Activated CD4-positive, CD25-positive, alpha-beta regulatory T cell treated with anti-CD3 and anti-CD28 coated beads, Interleukin-2, amount 50 U/mL, for 72 hours (primary cell): ENCODE measurements at regions not wholly inside any gene's neighbourhood (a gene's known extent, or its start where the extent isn't known, plus 50 kb on each side); places are given as distances from the start of the nearest gene placed in this dataset.
"Not testable (repeated sequence)": the region's sequence is repeated elsewhere in the genome, so short reads cannot be mapped to it uniquely, and the experiment has no call there.

Source experiments
- DNase-seq: peaks from one replicate; pipeline ENCODE4 v3.0.0; 2021

DNA sequence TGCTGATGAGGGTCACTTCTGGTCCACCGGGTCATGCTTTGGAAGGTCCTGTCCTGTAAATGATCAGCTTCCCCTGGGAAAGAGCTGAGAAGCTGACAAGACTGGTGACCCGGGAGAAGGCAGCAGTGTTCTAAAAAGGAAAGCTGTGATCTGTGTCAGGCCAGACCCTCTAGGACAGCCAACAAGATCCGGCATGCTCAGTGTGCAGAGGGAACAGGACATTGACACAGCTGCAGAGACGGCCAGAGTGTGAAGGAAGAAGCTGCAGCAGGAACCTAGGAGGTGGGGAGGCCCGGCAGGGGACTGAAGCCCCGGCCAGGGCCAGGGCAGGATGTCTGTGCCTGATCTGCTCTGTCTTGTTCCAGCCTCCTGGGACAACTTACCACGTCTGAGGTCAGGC lies 372.7 kb upstream of the ID2 start:
- DNase-seq, result no peak

DNA sequence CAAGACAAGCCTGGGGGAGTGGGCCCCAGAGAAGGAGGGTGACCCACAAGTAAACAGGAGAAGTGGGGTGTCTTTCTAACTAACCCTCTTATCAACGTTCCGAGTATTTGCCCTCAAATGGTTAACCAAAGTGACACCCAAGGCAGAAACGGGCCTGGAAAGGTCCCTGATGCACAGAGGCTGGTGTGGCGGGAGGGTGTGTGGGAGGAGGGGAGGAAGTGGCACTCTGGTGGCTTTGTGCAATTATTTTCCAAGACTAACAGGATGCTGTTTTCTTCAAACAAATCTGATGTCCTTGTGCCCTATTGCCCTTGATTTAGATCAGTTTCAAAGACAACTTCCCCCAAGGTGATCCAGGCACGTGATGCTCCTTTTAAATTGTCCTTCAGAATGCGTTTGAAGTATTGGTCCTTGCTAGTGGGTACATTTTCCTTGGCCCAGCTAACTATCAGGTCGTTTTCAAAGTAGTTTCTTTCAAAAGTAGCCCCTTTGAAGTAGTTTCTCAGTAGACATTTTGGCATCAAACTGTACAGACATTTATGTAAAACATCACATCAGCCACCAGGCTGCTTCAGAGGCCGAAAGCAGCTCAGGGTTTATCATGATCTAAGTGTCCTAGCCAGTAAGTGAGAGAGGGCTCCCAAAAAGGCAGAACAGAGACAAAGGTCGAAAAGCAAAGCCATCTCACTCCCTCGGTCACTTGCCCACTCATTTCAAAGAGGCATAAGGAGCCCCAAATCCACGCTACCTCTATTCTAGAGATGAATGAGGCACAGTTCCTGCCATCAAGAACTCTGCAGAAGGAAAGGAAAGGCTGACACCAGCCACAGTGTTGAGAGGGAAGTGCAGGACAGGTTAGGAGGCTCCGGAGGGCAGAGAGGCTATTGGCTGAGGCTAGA lies 371.1 kb upstream of the ID2 start:
- DNase-seq, result no peak

DNA sequence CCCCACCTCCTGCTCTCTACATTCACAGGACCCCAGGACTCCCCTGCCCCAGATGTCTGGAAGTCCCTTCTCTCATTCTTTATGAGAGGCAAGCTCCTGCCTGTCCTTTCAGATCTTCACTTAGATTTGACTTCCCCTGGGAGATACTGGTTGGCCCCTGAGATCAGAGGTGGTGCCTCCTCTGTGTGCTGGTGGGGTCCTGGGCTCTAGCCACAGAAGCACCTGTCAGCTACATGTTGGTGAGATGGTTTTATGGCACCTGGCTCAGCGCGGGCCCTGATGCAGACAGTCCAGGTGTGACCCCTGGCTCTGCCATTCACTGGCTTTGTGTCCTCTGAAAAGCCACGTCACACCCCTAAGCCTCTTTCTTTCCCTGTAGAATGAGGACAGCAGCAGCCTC lies 369.6 kb upstream of the ID2 start:
- no peak for DNase-seq

GRCh38 chr2:8312861-8313830 lies 368.7 kb upstream of the ID2 start:
- DNase-seq, result no peak

- DNase-seq, result no peak
These were observed 367.8 kb upstream of the ID2 start for GRCh38 chr2:8314063-8314462.

- DNase-seq, result no peak
These were observed 366.2 kb upstream of the ID2 start for GRCh38 chr2:8315531-8316165.

DNA sequence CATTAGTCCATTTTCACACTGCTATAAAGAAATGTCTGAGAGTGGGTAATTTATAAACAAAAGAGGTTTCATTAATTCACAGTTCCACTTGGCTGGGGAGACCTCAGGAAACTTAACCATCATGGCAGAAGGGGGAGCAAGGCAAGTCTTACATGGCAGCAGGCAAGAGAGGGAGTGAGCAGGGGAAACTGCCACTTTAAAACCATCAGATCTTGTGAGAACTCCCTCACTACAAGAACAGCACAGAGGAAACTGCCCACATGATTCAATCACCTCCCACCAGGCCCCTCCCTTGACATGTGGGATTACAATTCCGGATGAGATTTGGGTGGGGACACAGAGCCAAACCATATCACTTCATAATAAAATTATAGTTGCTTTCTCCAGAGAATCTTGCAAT lies 365.5 kb upstream of the ID2 start:
- no peak for DNase-seq

GRCh38 chr2:8317418-8317817 lies 364.4 kb upstream of the ID2 start:
- DNase-seq, result no peak

DNA sequence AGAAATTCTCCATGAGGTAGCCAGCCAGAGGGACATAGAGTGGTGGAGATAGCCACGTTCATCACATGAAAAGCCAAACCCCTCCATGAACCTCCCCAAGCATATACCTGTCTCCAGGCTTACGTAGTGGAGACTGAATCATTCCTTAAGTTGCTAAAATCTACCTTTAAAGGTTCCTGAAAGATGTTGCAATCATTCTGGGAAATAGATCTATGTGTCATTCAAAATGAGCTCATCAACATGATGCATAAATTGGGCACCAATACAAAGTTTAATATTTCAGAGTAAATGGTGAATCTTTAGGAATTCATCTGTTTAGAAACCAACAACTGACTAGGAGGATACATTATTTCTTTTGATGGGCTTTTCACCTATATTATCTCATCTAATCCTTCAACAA lies 362.6 kb upstream of the ID2 start:
- DNase-seq, result no peak

GRCh38 chr2:8320311-8321066 lies 361.4 kb upstream of the ID2 start:
- no peak for DNase-seq

DNA sequence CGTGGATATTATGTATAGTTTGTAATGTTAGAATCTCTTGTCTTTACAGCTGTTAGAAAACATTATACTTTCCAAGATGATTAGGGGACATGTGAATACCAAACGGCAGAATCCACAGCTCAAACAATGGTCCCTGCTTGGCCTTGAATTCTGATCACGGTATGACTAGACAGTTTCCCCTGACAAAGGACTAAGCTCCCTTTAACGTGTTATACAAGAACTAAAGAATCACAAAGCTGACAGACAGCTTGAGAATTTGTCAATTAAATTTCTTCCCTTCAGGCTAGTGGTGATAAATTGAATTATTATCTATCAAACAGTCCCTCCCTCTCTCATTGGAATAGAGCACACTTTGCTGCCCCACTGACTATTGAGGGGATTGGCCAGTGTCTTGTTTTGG lies 359.2 kb upstream of the ID2 start:
- no peak for DNase-seq

- no peak for DNase-seq
These were observed 357.5 kb upstream of the ID2 start for GRCh38 chr2:8324164-8324856.

GRCh38 chr2:8324901-8325300 lies 357.0 kb upstream of the ID2 start:
- DNase-seq, result no peak

DNA sequence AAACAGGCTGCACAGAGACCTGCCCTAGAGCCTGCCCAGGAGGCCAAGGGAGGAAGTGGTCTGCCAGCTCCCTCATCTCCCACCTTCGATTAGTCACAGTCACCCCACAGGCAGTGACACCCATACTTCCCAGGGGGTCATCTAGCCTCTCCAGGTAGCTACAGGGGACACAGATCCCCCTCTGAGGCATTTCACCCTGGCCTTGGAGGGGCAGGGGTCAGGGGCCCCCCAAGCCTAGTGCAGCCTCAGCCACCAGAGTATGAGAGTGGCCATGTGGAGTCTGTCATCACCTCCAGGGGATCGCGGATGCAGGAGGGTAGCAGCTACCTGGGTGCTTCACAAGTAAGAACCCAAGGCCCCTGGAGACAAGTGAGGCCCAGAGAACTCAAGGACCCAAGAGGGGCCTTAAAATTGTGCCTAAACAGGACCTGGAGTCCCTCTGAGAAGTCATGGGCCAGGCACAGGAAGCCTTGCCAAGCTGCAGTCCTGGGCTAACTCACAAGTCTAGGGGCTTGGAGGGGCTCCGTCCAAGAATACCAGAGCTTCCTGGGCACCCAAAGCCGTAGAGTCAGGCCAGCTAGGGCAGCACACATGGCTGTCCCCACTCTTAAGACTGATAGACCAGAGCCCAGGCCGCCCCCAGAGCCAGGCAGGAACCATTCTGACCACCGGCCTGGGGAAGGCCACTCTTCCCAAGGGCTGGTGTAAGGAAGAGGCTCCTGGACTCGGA lies 354.3 kb upstream of the ID2 start:
- DNase-seq, result no peak

DNA sequence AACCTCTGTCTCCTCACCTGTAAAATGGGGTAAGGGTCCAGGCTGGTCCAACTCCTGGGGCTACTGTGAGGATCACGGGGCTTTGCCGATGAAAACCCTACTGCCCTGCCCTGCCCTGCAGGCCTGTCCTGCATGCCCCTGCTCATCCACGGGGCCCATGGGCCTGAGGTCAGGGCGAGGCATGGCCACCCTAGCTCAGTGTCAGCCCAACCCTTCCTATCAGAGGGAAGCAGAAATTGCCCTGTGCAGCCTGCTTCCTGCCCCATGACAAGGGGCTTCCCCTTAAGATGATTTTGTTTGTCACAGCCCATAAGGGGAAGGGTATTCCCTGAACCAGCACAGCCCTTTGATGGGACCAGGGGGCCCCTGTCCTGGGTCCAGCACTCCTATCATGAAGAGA lies 353.6 kb upstream of the ID2 start:
- DNase-seq, result no peak

DNA sequence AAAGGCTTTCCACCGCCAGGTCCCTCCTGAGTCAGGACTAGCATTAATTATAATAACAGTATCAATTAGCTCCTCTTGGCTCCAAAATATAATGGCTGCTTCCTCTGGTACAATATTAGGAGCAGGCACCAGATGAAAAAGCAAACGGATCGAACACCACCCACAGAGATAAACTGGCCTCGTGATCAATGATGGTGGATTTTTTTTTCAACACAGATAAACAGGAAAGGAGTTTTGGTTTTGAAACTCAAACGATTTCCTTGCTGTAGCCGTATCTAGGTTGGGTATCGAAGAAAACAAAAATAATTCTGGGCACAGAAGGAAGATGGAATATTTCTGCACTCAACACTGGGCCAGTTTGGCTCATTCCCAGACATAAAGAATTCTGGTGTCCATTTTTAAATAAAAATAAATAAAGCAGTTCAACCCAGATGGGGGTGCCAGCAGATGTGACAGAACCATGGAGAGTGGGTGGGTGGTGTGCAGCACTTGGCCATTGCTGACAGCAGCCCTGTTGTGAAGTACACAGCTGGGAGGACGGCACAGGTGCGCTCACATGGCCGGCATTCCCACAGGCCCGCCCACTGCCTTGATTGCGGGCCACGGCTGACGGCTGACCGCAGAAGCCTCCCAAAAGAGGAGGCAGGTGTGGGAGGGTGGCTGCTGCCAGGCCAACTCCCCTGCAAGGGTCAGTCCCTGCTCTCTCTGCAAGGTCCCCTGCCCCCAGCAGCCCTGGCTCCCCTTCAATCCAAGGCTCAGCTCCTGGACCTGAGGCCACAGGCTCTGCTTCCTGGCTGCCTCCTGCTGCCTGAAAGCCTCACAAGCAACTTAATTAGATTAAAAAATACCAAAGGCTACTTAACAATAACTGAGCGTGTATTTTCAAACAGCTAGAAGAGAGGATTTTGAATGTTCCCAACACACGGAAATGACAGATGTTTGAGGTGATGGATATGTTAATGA lies 351.9 kb upstream of the ID2 start:
- no peak for DNase-seq

DNA sequence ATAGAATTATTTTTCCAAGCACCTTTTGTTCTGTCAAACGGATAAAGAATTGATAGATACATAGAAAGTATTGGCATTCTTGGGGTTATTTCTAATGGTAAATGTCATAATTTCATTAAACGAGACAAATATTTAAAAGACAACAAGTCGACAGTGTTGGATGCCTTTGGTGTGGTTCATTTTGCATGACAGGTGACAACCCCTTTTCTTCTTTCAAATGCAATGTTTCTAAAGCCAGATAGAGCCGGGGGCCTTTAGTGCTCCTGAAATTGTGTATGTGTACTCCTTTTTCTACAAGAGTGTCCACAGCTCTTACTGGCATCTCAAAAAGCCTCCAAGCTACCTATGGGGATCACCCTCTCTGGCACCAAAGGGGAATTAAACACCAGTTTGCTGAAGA lies 350.8 kb upstream of the ID2 start:
- DNase-seq, result no peak

DNA sequence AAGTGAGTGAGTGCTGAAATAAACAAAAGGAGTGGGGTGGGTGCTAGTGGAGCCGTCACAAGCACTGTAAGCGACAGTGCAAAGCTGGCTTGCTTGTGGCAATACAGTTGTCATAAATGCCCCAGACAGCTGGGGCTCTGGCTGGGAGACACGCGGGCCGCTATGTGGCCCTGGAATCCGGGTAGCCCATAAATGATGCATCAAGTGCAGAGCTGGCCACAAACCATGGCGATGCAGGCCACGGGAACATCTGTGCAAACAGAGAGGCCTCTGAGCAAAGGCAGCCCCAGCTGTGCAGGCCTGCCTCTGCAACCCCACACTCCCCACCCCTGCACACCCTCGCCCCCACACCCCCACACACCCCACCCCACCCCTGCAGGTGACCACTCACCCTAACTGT lies 349.2 kb upstream of the ID2 start:
- DNase-seq, result no peak

DNA sequence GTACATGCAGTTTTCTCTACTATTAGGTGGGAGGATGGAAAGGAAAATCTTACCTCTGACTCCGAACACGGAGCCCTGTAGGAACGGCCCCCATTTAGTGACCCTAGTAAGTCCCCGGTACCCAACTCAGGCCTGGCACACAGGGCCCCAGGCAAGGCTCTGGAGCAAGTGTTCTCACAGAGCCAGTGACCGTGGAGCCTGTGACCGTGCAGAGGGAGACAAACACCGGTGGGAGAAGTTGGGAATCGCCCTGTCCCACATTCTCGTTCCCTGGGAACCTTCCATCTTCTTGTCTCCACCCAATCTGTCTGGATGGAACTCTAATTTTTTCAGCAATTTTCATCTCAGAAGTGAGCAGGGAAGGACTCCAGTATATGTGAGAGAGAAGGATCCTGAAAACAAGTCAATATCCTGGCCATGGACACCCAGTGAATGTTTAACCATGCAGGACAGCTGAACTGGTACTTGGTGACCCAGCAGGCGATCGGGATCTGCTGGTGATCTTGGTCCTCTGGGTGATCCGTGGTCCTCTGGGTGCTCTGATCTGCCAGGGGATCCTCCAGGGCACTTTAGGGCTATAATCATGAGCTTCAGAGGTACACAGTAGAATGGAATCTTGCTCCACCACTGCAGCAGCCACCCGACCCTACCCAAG lies 348.6 kb upstream of the ID2 start:
- DNase-seq, result no peak

- DNase-seq, result not testable (repeated sequence)
These were observed 348.0 kb upstream of the ID2 start for GRCh38 chr2:8333832-8334187.
